HG03159 (cell line): ENCODE measurements at regions not wholly inside any gene's neighbourhood (a gene's known extent, or its start where the extent isn't known, plus 50 kb on each side); places are given as distances from the start of the nearest gene placed in this dataset.
"Not testable (repeated sequence)": the region's sequence is repeated elsewhere in the genome, so short reads cannot be mapped to it uniquely, and the experiment has no call there.

Experiments
- ATAC-seq: cut with Tn5 transposase; IDR thresholded peaks from one replicate; pipeline ENCODE4 v1.9.1; 2021; ENCODE audit warnings: mild to moderate bottlenecking, moderate library complexity; ENCODE audit not compliant: unreplicated experiment

DNA sequence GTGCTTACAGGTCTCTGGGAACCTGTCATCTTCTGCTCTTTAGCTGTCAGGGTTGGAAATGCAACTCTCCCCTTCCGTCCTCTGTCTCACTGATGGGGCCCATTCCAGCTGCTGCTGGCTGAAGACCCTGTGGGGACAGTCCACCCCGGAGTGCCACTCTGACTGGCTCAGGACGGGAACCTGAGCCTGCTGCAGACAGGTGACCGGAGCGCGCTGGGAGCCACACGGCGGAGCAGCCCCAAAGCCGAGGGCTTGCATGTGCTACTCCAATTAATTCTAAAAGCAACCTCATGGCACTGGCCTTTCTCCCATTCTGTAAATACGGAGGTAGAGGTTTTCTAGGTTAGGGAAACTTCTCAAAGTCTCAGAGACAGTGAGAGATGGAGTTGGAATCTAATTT is 223.5 kb upstream of the PITRM1 start:
- ATAC-seq = no peak

DNA sequence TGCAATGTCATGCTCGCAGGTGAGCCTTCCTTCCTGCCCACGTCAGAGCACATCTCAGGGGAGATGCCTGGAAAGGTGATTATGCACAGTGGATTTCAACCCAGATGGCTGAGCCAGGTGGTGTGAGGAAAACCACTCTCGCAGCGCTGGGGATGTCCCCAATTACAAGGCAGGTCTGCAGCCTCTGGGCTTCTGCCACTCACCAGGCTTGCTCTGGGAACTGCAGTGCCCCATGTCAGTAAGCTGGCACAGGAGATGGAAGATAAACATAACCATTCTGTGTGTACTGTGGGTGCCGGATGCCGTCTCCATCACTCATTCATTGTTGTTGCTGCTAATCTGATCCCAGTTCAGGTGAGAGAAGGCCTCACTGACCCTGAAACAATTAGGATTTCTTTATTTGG is 222.9 kb upstream of the PITRM1 start:
- ATAC-seq = no peak

DNA sequence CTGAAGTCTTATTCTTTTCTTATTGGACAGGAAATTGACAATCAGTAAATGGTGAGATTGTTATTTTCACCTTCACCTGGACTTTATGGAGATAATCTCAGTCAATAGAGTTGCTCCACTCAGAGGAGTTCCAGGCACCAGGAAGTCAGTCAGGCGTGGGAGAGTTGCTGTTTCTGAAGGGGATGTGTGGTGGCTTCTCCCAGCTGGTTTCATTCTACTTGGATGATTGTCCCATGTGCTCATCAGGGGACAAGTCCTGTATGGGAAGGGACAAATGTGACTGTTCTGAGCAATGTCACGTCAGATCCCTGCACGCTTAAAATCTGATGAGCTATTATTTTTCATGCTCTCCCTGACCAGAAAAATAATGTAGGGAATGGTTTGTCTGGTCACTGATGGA is 222.5 kb upstream of the PITRM1 start:
- ATAC-seq = no peak

DNA sequence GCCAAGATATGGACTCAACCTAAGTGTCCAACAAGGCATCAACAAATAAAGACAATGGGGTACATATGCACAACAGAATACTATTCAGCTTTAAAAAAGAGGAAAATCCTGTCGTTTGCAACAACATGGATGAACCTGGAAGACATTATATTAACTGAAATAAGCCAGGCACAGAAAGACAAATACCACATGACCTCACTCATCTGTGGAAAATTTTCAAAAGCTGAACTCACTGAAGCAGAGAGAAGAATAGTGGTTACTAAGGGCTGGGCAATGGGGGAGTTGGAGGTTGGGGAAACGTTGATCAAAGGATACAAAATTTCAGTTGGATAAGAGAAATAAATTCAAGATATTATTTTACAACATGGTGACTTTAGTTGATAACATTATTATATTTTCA is 221.4 kb upstream of the PITRM1 start:
- ATAC-seq = no peak

DNA sequence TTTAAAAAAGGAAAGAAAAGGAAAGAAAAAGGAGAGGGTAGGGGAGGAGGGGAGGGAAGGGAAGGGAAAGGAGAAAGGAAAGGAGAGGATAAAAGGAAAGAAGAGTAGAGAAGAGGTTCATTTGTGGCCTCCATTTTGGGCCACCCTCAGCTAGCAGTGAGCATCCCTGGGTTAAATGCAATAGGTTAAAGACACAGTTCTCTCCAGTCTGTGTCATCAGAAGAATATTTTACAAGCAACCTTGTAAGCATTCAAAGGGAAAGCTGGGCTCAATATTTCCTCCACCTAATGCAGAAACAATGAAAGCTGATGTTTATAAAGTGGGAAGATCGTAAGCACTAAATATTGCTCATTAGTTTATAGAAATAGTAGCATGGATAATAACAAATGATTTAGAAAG is 219.1 kb upstream of the PITRM1 start:
- no peak for ATAC-seq

DNA sequence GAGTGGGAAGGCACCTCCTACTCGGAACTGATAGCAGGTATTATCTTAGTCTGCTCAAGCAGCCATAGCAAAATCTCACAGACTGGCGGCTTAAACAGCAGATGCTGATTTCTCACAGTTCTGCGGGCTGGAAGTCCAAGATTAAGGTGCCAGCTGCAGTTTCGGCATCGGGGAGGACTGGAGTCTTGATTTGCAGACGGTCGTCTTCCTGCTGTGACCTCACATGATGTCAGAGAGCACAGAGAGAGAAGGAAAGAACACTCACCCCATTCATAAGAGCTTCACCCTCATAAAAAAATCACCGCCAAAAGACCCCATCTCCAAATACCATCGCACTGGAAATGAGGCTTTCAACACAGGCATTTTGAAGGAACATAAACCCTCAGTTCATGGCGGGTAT is 216.5 kb upstream of the PITRM1 start:
- ATAC-seq = no peak

DNA sequence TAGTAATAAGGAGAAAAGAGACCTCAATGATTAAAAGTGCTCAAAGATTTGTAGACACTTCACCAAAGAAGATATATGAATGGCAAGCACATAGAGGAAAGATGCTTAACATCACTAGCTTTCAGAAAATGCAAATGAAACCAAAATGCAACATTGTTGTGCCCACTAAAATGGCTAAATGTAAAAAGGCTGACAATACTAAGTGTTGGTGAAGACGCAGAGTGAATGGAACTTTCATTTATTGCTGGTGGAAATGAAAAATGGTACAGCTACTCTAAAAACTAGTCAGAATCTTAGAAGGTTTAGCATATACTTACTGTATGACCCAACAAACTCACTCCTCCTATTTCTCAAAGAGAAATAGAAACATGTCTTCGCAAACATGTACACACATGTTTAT is 212.9 kb upstream of the PITRM1 start:
- no peak for ATAC-seq

DNA sequence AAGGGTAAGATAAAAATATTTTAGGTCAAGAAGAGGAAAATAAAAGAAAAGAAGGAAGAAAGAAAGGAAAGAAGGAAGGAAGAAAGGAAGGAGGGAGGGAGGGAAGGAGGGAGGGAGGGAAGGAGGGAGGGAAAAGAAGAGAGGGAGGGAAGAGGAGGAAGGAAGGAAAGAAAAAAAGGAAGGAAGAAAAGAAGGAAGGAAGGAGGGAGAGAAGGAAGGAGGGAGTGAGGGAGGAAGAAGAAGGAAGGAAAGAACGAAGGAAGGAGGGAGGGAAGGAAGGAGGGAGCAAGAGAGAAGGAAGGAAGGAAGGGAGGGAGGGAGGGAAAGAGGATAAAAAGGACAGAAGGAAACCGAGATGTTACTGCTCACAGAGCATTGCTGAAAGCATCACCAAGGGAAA is 209.5 kb upstream of the PITRM1 start:
- no peak for ATAC-seq

DNA sequence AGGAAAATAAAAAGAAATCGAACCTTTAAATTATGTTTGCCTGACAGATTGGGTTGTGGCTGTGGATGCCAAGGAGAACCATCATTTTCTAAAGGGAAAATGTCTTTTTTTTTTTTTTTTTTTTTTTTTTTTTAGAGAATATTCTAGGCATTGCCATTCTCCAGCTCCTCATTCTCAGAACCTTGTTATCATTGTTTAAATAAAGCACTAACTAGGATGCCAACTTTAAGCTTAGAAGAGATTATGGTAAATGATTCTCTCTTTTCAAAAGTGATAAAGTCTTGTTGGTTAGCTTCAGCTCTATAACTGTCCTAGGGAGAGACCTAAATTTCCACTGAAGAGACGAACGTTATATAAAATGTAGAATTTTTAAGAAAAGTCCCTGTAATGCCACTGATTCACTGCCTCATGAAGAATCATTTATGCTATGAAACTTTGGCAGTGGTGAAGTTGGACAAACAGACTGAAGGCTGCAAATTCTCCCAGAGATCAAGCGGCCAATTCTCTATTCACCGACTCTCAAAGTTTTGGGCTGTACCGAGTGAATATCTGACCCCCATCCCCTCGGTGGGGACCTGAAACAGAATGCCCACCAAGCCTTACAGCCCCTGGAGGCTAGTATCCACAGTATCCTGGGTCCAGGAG is 207.9 kb upstream of the PITRM1 start:
- ATAC-seq = no peak

DNA sequence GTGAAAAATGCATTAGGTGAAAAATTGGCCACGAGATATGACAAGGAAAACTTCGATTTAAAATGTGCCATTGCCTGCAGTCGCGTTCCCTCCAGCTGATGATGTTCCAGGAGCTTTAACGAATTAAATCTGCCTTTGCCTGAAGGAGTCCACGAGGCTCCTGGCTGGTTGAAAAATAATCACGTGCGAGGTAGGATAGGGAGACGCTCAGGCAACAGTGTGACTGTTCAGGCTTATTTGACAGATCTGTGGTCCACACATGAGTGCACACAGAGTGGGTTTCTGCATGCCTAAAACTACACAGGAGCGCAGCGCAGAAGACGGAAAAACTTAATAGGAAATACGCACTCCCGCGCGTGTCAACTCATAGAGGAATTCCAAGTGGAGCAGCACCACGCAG is 204.0 kb upstream of the PITRM1 start:
- no peak for ATAC-seq

DNA sequence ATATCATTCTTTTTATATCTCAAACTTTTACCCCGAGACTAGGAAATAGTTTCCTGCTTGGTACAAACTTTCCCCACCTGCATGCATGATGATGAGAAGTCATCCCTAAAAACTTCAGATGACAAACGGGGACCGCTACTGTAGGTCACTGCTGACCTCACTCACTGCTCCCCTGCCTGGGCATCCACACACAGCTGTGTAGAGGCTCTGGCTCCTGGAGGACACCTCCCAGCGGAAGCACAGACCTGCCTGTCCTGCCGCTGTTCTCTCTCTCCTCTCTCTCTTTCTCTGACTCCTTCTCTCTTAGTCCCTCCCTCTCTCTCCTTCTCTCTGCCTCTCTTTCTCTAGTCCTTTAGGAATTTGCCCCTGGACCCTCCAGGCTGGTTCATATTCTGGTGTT is 202.9 kb upstream of the PITRM1 start:
- ATAC-seq = no peak

DNA sequence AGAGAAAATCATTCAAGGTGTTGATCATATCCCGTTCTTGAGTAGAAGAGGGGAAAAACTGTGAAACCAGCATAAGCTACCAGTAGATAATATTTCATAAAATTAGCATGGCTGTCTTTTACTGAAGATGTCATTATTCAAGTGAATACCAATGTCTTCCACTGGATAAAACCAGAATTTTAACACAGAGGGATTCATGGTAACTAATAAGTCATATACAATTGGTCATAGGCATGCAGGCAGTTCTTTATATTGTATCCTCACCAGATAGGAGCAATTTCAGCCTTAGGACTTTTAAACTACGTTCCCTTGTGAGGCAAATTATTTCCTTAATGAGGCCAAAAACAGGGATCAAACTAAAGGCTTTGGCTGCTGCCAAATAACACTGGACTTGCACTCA is 202.3 kb upstream of the PITRM1 start:
- ATAC-seq = no peak

DNA sequence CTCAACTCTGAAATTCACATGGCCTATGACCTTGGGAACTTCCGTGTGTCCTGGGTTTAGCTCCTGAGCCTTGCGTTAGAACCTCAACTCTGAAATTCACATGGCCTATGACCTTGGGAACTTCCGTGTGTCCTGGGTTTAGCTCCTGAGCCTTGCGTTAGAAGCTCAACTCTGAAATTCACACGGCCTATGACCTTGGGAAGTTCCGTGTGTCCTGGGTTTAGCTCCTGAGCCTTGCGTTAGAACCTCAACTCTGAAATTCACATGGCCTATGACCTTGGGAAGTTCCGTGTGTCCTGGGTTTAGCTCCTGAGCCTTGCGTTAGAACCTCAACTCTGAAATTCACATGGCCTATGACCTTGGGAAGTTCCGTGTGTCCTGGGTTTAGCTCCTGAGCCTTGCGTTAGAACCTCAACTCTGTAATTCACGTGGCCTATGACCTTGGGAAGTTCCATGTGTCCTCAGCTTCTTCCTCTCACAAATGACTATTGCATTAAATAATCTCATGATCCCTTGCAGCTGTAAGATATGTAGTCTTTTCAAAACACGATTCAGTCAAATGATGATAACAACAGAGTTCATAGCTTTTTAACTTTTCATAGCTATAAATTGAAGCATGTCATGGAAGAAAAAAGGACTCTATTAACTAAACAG is 200.9 kb upstream of the PITRM1 start:
- not testable (repeated sequence) for ATAC-seq

DNA sequence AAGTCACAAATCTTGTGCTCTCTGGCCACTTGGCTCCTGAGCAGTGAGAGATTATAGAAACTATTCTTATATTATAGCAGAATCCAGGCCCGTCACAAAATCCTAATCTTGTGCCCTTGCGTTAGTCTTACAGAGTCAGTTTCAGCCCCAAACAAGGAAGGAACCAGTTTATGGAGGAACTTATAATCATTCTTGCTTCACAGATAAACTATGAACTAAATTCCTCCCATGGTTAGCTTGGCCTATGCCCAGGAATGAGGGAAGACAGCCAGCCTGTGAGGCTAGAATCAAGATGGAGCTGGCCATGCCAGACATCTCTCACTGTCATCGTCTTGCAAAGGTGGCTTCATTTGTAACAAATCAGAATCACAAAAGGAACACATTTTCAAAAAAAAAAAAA is 199.7 kb upstream of the PITRM1 start:
- ATAC-seq = no peak

DNA sequence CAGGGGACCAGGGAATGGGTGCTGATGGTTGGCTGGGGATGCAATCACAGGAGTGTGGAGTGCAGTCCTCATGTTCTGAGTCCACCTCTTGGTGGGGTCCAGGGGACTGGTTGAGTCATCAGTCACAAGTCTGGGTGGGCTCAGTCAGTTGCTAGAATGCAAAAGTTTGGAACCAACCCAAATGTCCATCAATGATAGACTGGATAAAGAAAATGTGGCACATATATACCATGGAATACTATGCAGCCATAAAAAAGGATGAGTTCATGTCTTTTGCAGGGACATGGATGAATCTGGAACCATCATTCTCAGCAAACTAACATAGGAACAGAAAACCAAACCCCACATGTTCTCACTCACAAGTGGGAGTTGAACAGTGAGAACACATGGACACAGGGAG is 199.0 kb upstream of the PITRM1 start:
- not testable (repeated sequence) for ATAC-seq

DNA sequence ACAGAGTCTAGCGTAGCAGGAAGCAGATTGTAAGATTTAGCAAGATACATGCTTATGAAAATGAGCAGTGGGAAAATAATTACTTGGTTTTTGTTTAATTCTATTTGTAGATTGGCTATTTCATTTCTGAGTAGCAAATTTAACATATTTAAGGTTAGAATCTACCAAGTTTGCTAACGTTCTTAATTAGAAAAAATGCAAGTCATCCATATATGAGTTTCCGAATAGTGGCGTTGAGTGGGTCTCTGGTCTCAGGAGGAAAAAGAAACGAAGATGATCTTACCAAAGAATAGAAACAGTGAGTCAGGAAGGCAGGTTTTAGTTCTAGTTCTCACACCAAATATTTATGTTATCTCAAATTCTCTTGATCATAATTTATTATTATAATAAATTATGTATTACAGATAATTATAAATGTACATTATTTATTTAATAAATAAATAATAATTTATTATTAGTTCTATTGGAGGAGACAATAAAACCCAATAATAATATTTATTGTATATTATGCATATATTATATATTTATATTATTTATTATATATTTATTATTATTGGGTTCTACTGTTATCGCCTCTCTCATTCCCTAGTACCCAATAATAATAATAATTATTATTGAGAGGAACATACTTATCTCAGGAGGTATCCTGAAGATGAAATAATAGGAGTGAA is 194.3 kb upstream of the PITRM1 start:
- ATAC-seq = no peak

DNA sequence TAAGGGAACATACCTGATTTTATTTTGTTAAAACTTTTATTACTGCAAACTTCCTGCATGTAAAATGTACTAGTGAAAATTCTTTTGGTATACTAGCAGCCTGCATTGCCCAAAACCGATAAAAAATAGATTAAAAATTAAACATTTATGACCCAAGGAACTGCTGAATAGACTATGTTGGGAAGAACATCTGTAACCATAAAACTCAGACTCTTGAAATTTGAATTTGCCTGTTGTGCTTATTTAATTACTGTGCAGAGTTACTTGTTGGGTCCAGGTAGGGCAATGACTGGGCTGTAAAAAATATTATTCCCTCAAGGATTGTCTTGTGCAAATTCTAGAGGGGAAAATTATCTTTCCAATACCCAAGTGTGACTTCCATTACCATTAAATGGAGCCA is 193.5 kb upstream of the PITRM1 start:
- ATAC-seq = no peak

DNA sequence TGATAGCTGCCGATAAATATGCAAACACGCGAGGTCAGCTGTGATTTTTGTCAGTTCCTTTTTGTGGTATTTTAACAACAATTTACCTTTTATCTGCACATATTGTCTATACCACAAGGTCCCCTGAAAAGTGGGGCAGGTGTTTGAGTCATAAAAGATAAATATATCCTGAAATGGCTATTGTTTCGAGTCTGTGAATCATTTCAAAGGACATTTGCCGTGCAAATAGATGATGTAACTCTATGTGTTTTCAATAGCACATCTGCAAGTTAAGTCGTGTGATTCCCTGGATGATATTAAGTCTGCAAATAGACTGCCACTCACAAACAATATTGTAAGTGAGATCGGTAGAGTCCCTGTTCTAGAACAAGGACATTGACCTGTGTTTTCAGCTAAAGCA is 193.0 kb upstream of the PITRM1 start:
- no peak for ATAC-seq

DNA sequence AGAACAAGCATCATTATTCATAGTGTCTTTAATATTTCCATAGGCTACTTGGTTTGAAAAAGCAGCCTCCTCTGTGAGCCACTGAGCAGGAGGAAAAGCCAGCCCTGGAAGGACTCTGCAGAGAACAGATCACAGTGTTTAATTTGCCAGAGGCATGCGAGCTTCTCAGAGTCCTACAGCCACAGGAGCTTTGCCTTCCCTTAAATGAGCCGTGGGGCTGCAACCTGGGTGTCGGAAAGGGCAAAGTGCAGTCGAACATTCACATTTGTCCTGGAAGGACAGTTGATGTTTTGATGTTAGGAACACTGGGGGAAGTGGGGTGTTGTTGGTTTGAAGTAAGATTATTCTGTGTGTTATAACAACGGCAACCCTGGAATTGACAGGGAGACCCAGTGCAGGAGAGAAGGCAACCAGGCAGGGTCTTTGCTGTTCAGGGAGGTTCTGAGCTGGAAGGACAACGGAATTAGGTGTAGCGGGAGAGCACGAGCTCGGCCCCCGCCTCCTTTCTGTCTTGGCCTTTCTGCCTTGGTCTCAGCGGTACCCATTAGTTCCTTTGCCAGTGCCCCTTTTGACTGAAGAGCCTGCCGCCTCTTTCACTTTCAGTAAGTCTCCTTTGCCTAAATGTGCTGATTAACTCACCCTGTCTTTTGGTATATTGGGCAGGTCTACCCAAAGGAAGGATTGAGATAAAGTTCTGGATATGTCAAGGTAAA is 192.3 kb upstream of the PITRM1 start:
- no peak for ATAC-seq

DNA sequence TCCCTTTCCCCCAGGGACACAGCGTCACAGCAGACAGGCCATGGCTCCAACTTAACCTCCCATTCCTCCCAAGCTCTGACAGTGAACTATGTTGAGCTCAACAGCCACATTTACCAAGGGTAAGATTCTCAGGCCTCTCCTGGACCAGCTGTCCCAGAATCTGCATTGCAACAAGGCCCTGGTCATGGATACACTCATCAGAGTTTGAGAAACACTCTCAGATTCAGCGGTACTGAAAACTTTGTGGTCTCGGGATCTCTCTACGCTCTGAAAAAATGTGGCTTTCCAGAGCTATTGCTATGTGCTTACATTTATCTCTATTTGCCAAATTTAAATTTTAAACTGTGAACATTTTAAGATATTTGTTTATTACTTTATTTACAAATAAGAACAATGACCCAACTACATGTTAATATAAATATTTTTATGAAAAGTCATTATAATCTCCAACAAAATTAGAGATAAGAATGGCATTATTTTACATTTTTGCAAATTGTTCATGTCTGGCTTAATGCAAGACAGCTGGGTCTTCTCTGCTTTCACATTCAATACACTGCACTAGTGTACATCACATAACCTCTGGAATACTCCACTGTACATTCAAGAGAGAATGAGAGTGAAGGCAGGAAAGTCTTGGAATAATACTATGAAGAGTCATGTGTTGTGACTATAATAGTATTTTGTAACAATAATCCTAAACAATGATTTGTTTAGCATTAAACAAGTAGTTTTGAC is 190.9 kb upstream of the PITRM1 start:
- no peak for ATAC-seq

DNA sequence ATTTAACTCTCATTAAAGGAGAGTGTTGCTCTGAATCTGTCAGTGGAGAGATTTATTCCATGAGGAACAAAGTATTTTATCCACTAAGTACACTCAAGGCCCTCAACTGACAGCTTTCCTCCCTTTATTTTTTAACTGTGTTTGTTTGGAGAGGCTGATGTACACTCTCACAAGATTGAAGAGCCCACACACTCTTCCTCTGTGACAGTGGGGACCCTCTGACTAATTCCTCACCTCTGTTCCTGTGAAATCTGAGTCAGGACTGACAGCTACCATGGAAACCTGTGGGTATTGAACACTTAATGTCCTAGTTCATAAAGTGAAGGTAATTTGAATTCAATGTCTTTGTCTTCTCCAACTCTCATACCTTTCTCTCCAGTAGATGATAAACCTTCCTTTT is 189.8 kb upstream of the PITRM1 start:
- ATAC-seq = no peak
